Activated T-helper 17 cell treated with anti-CD3 and anti-CD28 coated beads, Interleukin-2, amount 50 U/mL, for 72 hours (primary cell): ENCODE measurements at regions not wholly inside any gene's neighbourhood (a gene's known extent, or its start where the extent isn't known, plus 50 kb on each side); places are given as distances from the start of the nearest gene placed in this dataset.

Experiments used
- ATAC-seq: fragments of 150-1000 bp; cut with Tn5 transposase; replicated peaks from 2 replicates; pipeline ENCODE4 v1.10.0; 2021; ENCODE audit warnings: mild to moderate bottlenecking, moderate library complexity
- H3K27ac Mint-ChIP-seq: one replicate; pipeline ENCODE4 v1.8.0; 2022; ENCODE audit warnings: mixed read lengths
- H3K27me3 Mint-ChIP-seq: one replicate; pipeline ENCODE4 v1.8.0; 2022; ENCODE audit warnings: mixed read lengths
- H3K36me3 Mint-ChIP-seq: one replicate; pipeline ENCODE4 v1.8.0; 2022; ENCODE audit warnings: low read depth, mild to moderate bottlenecking, mixed read lengths
- H3K4me1 Mint-ChIP-seq: one replicate; pipeline ENCODE4 v1.8.0; 2022; ENCODE audit warnings: mixed read lengths
- H3K4me3 Mint-ChIP-seq: one replicate; pipeline ENCODE4 v1.8.0; 2022; ENCODE audit warnings: mild to moderate bottlenecking, mixed read lengths
- H3K9me3 Mint-ChIP-seq: one replicate; pipeline ENCODE4 v1.8.0; 2022; ENCODE audit warnings: mixed read lengths

- no peaks in the 10 kb centered on the region for H3K27me3 Mint-ChIP-seq
Observed at GRCh38 chr5:20498102-20498501, 510.1 kb upstream of the CDH18 start.

GRCh38 chr5:20497356-20497755 is 509.4 kb upstream of the CDH18 start:
- Mint-ChIP-seq H3K4me3 (no peak overlapping the region), H3K4me1 (no peaks in the 10 kb centered on the region), H3K27me3 (no peaks in the 10 kb centered on the region), H3K9me3 (peaks cover 8% of the 10 kb centered on the region), H3K27ac (no peak overlapping the region), H3K36me3 (no peaks in the 10 kb centered on the region)
- ATAC-seq: no peak

More at GRCh38 chr5:20498102-20498501, 510.1 kb upstream of the CDH18 start:
- Mint-ChIP-seq H3K4me1 (no peaks in the 10 kb centered on the region), H3K9me3 (peaks cover 8% of the 10 kb centered on the region), H3K4me3 (no peak overlapping the region), H3K36me3 (no peaks in the 10 kb centered on the region), H3K27ac (no peak overlapping the region)
- no peak for ATAC-seq

- no peaks in the 10 kb centered on the region for H3K27me3 Mint-ChIP-seq
- H3K9me3 Mint-ChIP-seq: peaks cover 4% of the 10 kb centered on the region
- H3K36me3 Mint-ChIP-seq: no peaks in the 10 kb centered on the region
- no peak for ATAC-seq
- no peak overlapping the region for H3K4me3 Mint-ChIP-seq
- H3K27ac Mint-ChIP-seq: no peak overlapping the region
- H3K4me1 Mint-ChIP-seq: no peaks in the 10 kb centered on the region
Observed at GRCh38 chr5:20494706-20495105, 506.7 kb upstream of the CDH18 start.

GRCh38 chr5:20486826-20487225 is 498.8 kb upstream of the CDH18 start:
- peaks cover 5% of the 10 kb centered on the region for H3K9me3 Mint-ChIP-seq
- H3K4me1 Mint-ChIP-seq: no peaks in the 10 kb centered on the region
- H3K27me3 Mint-ChIP-seq: no peaks in the 10 kb centered on the region
- H3K36me3 Mint-ChIP-seq: no peaks in the 10 kb centered on the region
- no peak overlapping the region for H3K27ac Mint-ChIP-seq
- no peak overlapping the region for H3K4me3 Mint-ChIP-seq
- ATAC-seq: no peak

GRCh38 chr5:20476016-20476415 is 488.0 kb upstream of the CDH18 start:
- no peaks in the 10 kb centered on the region for H3K4me1 Mint-ChIP-seq
- ATAC-seq: no peak
- peaks cover 14% of the 10 kb centered on the region for H3K9me3 Mint-ChIP-seq
- no peaks in the 10 kb centered on the region for H3K27me3 Mint-ChIP-seq
- no peaks in the 10 kb centered on the region for H3K36me3 Mint-ChIP-seq
- no peak overlapping the region for H3K4me3 Mint-ChIP-seq
- no peak overlapping the region for H3K27ac Mint-ChIP-seq

- Mint-ChIP-seq H3K27me3 (no peaks in the 10 kb centered on the region), H3K4me1 (no peaks in the 10 kb centered on the region), H3K27ac (no peak overlapping the region), H3K4me3 (no peak overlapping the region), H3K36me3 (no peaks in the 10 kb centered on the region), H3K9me3 (peaks cover 3% of the 10 kb centered on the region)
- ATAC-seq: no peak
Observed at GRCh38 chr5:20470997-20471396, 483.0 kb upstream of the CDH18 start.

GRCh38 chr5:20469792-20470191 is 481.8 kb upstream of the CDH18 start:
- ATAC-seq: no peak
- no peak overlapping the region for H3K27ac Mint-ChIP-seq
- no peak overlapping the region for H3K4me3 Mint-ChIP-seq
- H3K36me3 Mint-ChIP-seq: no peaks in the 10 kb centered on the region
- no peaks in the 10 kb centered on the region for H3K27me3 Mint-ChIP-seq
- H3K9me3 Mint-ChIP-seq: peaks cover 6% of the 10 kb centered on the region
- no peaks in the 10 kb centered on the region for H3K4me1 Mint-ChIP-seq

- H3K27me3 Mint-ChIP-seq: no peaks in the 10 kb centered on the region
- ATAC-seq: no peak
- no peaks in the 10 kb centered on the region for H3K36me3 Mint-ChIP-seq
- no peak overlapping the region for H3K27ac Mint-ChIP-seq
- H3K4me1 Mint-ChIP-seq: no peaks in the 10 kb centered on the region
- H3K9me3 Mint-ChIP-seq: peaks cover 8% of the 10 kb centered on the region
- H3K4me3 Mint-ChIP-seq: no peak overlapping the region
Observed at GRCh38 chr5:20469390-20469789, 481.4 kb upstream of the CDH18 start.

GRCh38 chr5:20466512-20466911 is 478.5 kb upstream of the CDH18 start:
- H3K4me1 Mint-ChIP-seq: no peaks in the 10 kb centered on the region
- H3K27me3 Mint-ChIP-seq: no peaks in the 10 kb centered on the region
- H3K4me3 Mint-ChIP-seq: no peak overlapping the region
- peaks cover 11% of the 10 kb centered on the region for H3K9me3 Mint-ChIP-seq
- no peak overlapping the region for H3K27ac Mint-ChIP-seq
- no peak for ATAC-seq
- H3K36me3 Mint-ChIP-seq: no peaks in the 10 kb centered on the region

- Mint-ChIP-seq H3K4me3 (no peak overlapping the region), H3K9me3 (peaks cover 14% of the 10 kb centered on the region), H3K36me3 (no peaks in the 10 kb centered on the region), H3K27me3 (no peaks in the 10 kb centered on the region), H3K4me1 (no peaks in the 10 kb centered on the region), H3K27ac (no peak overlapping the region)
- no peak for ATAC-seq
Observed at GRCh38 chr5:20463206-20463605, 475.2 kb upstream of the CDH18 start.

- Mint-ChIP-seq H3K27me3 (no peaks in the 10 kb centered on the region), H3K9me3 (peaks cover 4% of the 10 kb centered on the region), H3K36me3 (no peaks in the 10 kb centered on the region), H3K4me1 (no peaks in the 10 kb centered on the region), H3K27ac (no peak overlapping the region), H3K4me3 (no peak overlapping the region)
- no peak for ATAC-seq
Observed at GRCh38 chr5:20446121-20446520, 458.1 kb upstream of the CDH18 start.

- H3K27me3 Mint-ChIP-seq: no peaks in the 10 kb centered on the region
- H3K4me3 Mint-ChIP-seq: no peak overlapping the region
- no peak for ATAC-seq
- H3K27ac Mint-ChIP-seq: no peak overlapping the region
- no peaks in the 10 kb centered on the region for H3K36me3 Mint-ChIP-seq
- no peaks in the 10 kb centered on the region for H3K4me1 Mint-ChIP-seq
- H3K9me3 Mint-ChIP-seq: peaks cover 4% of the 10 kb centered on the region
Observed at GRCh38 chr5:20445326-20445860, 457.4 kb upstream of the CDH18 start.

- Mint-ChIP-seq H3K9me3 (peaks cover 17% of the 10 kb centered on the region), H3K27me3 (no peaks in the 10 kb centered on the region), H3K36me3 (no peaks in the 10 kb centered on the region), H3K4me1 (no peaks in the 10 kb centered on the region), H3K4me3 (no peak overlapping the region), H3K27ac (no peak overlapping the region)
- ATAC-seq: no peak
Observed at GRCh38 chr5:20434786-20435185, 446.8 kb upstream of the CDH18 start.

- Mint-ChIP-seq H3K36me3 (no peaks in the 10 kb centered on the region), H3K27ac (no peak overlapping the region), H3K27me3 (no peaks in the 10 kb centered on the region)
Observed at GRCh38 chr5:20420991-20421595, 433.1 kb upstream of the CDH18 start.

More at GRCh38 chr5:20420991-20421595, 433.1 kb upstream of the CDH18 start:
- no peaks in the 10 kb centered on the region for H3K9me3 Mint-ChIP-seq
- no peaks in the 10 kb centered on the region for H3K4me1 Mint-ChIP-seq
- ATAC-seq: no peak
- H3K4me3 Mint-ChIP-seq: no peak overlapping the region
